ENCODE measurements at regions not wholly inside any gene's neighbourhood (a gene's known extent, or its start where the extent isn't known, plus 50 kb on each side); places are given as distances from the start of the nearest gene placed in this dataset.
A peak's percentile ranks its signal among the peaks of the same experiment; 100 is the strongest.

DNA sequence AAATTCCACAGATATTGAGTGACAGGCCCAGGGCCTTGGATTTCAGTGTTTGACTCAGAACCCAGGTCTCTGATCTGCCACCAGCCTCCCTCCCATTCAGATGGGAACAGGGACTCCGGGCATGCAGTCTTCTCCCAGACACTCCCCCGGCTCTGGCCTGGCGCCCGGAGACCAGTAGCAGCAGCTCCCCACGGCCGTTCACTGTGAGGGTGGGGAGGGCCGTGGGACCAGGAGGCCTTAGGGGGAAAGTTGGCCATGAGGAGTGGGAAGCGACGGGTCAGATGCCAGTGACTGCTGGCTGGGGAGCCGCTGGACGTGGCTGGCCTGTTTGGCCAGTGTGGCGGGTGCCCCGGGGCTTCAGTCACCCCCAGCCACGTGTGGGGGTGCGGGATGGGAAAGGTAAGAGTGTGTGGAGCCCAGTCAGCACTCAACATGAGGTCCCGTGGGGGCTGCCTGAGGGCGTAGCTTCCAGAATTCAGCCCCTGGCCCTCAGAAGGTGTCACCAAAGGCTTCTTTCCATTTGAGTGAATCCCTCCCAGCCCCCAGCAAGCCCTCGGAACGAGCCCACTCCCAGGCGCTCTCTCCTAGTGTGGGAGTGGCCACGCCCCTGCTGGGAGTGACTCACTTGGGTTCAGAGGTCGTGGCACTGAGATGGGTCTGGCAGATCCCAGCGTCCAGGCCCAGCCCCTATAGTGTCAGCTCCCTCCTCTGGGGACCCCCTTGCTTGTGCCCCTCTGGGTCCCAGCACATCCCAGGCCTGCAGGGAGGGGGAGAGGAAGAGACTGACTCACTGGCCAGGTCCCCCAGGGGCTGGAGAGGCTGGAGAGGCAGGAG, 309.4 kb downstream of the SEC14L1 start (continued):
- TF ChIP-seq RNF2 (conservative IDR thresholded peaks at IDR 0.05; ENCODE audit: low read depth) (no peak), ZNF205 (CRISPR knock-in tag; IDR thresholded peaks at IDR 0.05) (no peak; the same call in 1 of the 2 replicates), CHD4 (IDR thresholded peaks at IDR 0.05; ENCODE audit: borderline replicate concordance, low read length) (peak; percentile 35; the same call in 1 of the 2 replicates), ZNF879 (CRISPR knock-in tag; IDR thresholded peaks at IDR 0.05) (0 out of 2 replicates have a peak, but pooled peaks have one; percentile 42), ZSCAN12 (CRISPR knock-in tag; IDR thresholded peaks at IDR 0.05) (no peak), ZXDC (CRISPR knock-in tag; IDR thresholded peaks at IDR 0.05) (peak; percentile 87; the same call in 1 of the 2 replicates), TMF1 (CRISPR knock-in tag; IDR thresholded peaks at IDR 0.05; ENCODE audit: low read depth) (0 out of 2 replicates have a peak, but pooled peaks have one; percentile 60), KLF16 (CRISPR knock-in tag; IDR thresholded peaks at IDR 0.05) (no peak), SNAPC5 (CRISPR knock-in tag; IDR thresholded peaks at IDR 0.05; ENCODE audit: borderline replicate concordance) (no peak), PHF5A (CRISPR knock-in tag; IDR thresholded peaks at IDR 0.05; ENCODE audit: low read depth, unreplicated experiment) (no peak), PHF8 (CRISPR knock-in tag; IDR thresholded peaks at IDR 0.05) (peak; percentile 50), SPEN (CRISPR knock-in tag; IDR thresholded peaks at IDR 0.05; ENCODE audit: low read depth) (peak; percentile 70; the same call in 1 of the 2 replicates), ZBTB44 (CRISPR knock-in tag; IDR thresholded peaks at IDR 0.05) (no peak), SNAPC2 (CRISPR knock-in tag; IDR thresholded peaks at IDR 0.05) (no peak), SP1 (IDR thresholded peaks at IDR 0.05) (no peak), SP1 (CRISPR knock-in tag; IDR thresholded peaks at IDR 0.05) (peak; percentile 53)
- TF ChIP-seq, protein P1, sequence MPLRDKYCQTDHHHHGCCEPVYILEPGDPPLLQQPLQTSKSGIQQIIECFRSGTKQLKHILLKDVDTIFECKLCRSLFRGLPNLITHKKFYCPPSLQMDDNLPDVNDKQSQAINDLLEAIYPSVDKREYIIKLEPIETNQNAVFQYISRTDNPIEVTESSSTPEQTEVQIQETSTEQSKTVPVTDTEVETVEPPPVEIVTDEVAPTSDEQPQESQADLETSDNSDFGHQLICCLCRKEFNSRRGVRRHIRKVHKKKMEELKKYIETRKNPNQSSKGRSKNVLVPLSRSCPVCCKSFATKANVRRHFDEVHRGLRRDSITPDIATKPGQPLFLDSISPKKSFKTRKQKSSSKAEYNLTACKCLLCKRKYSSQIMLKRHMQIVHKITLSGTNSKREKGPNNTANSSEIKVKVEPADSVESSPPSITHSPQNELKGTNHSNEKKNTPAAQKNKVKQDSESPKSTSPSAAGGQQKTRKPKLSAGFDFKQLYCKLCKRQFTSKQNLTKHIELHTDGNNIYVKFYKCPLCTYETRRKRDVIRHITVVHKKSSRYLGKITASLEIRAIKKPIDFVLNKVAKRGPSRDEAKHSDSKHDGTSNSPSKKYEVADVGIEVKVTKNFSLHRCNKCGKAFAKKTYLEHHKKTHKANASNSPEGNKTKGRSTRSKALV (CRISPR knock-in tag; IDR thresholded peaks at IDR 0.05): peak; percentile 76; the same call in 1 of the 2 replicates
- TF ChIP-seq, protein P2, sequence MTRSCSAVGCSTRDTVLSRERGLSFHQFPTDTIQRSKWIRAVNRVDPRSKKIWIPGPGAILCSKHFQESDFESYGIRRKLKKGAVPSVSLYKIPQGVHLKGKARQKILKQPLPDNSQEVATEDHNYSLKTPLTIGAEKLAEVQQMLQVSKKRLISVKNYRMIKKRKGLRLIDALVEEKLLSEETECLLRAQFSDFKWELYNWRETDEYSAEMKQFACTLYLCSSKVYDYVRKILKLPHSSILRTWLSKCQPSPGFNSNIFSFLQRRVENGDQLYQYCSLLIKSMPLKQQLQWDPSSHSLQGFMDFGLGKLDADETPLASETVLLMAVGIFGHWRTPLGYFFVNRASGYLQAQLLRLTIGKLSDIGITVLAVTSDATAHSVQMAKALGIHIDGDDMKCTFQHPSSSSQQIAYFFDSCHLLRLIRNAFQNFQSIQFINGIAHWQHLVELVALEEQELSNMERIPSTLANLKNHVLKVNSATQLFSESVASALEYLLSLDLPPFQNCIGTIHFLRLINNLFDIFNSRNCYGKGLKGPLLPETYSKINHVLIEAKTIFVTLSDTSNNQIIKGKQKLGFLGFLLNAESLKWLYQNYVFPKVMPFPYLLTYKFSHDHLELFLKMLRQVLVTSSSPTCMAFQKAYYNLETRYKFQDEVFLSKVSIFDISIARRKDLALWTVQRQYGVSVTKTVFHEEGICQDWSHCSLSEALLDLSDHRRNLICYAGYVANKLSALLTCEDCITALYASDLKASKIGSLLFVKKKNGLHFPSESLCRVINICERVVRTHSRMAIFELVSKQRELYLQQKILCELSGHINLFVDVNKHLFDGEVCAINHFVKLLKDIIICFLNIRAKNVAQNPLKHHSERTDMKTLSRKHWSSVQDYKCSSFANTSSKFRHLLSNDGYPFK (CRISPR knock-in tag; IDR thresholded peaks at IDR 0.05; ENCODE audit: borderline replicate concordance): no peak; the same call in 1 of the 2 replicates

Measured in HepG2 (cell line).